Gastrocnemius medialis (tissue), 4 donors: ENCODE measurements at regions not wholly inside any gene's neighbourhood (a gene's known extent, or its start where the extent isn't known, plus 50 kb on each side); places are given as distances from the start of the nearest gene placed in this dataset.

Experiments
- CTCF ChIP-seq, 5 experiments: fragments of 450-650 bp in 3 of 5; fragments of 200-600 bp in 2 of 5; sonication (generic) in 2 of 5; IDR thresholded peaks in 4 of 5; conservative IDR thresholded peaks in 1 of 5; 1 replicate in 4 of 5; 2 replicates in 1 of 5; pipeline ENCODE4 v1.5.1; 2016 to 2019; ENCODE audit warnings: antibody characterized with exemption in 5 of 5, mild to moderate bottlenecking in 3 of 5, moderate library complexity in 3 of 5
- POLR2A ChIP-seq, 2 donors: fragments of 450-650 bp; IDR thresholded peaks; one replicate each; pipeline ENCODE4 v1.6.1; 2017; ENCODE audit warnings: antibody characterized with exemption in 2 of 2, mild to moderate bottlenecking in 2 of 2, moderate library complexity in 2 of 2

- TF ChIP-seq CTCF (IDR thresholded peaks at IDR 0.05 in 4 of 5, conservative IDR thresholded peaks at IDR 0.05 in 1 of 5): no peak
- no peak for TF ChIP-seq POLR2A (IDR thresholded peaks at IDR 0.05)
Measured at GRCh38 chr6:40325791-40326190, 261.4 kb downstream of the LRFN2 start.
